BE2C (cell line): ENCODE measurements at regions not wholly inside any gene's neighbourhood (a gene's known extent, or its start where the extent isn't known, plus 50 kb on each side); places are given as distances from the start of the nearest gene placed in this dataset.

Source experiments
- DNase-seq: peaks from one replicate; pipeline ENCODE4 v3.0.0-alpha.2; 2020
- H3K27me3 ChIP-seq: fragments of 250-450 bp; sonication (Bioruptor Pico); 2 replicates; pipeline ENCODE4 v1.5.1; 2020; ENCODE audit warnings: mild to moderate bottlenecking
- H3K36me3 ChIP-seq: fragments of 250-450 bp; sonication (Bioruptor Pico); 2 replicates; pipeline ENCODE4 v1.5.1; 2020; ENCODE audit warnings: mild to moderate bottlenecking
- H3K4me1 ChIP-seq: fragments of 250-450 bp; sonication (Bioruptor Pico); 2 replicates; pipeline ENCODE4 v1.5.1; 2020
- H3K4me3 ChIP-seq: 2 replicates; pipeline ENCODE4 v1.5.1; 2011; ENCODE audit warnings: low read depth, low read length
- H3K9me3 ChIP-seq: fragments of 250-450 bp; sonication (Bioruptor Pico); 2 replicates; pipeline ENCODE4 v1.5.1; 2020
- CTCF ChIP-seq: IDR thresholded peaks from 2 replicates; pipeline ENCODE4 v1.5.1; 2012; ENCODE audit warnings: mild to moderate bottlenecking, low read depth, low read length

GRCh38 chr6:47169785-47170616, 127.9 kb upstream of the ADGRF1 start:
- H3K4me1 ChIP-seq: no peaks in the 10 kb centered on the region

GRCh38 chr6:47168180-47168579, 126.0 kb upstream of the ADGRF1 start:
- no peak for DNase-seq
- Histone ChIP-seq H3K4me3 (no peak overlapping the region), H3K36me3 (no peaks in the 10 kb centered on the region), H3K4me1 (no peaks in the 10 kb centered on the region), H3K9me3 (no peaks in the 10 kb centered on the region), H3K27me3 (no peaks in the 10 kb centered on the region)
- TF ChIP-seq CTCF: no peak

More at GRCh38 chr6:47169785-47170616, 127.9 kb upstream of the ADGRF1 start:
- H3K36me3 ChIP-seq: no peaks in the 10 kb centered on the region
- no peak for TF ChIP-seq CTCF
- no peak overlapping the region for H3K4me3 ChIP-seq
- no peaks in the 10 kb centered on the region for H3K27me3 ChIP-seq
- no peak for DNase-seq
- no peaks in the 10 kb centered on the region for H3K9me3 ChIP-seq

GRCh38 chr6:47165918-47166317, 123.8 kb upstream of the ADGRF1 start:
- no peaks in the 10 kb centered on the region for H3K36me3 ChIP-seq
- H3K4me1 ChIP-seq: no peaks in the 10 kb centered on the region
- no peak for TF ChIP-seq CTCF
- H3K9me3 ChIP-seq: no peaks in the 10 kb centered on the region
- H3K4me3 ChIP-seq: no peak overlapping the region
- no peak for DNase-seq
- no peaks in the 10 kb centered on the region for H3K27me3 ChIP-seq

GRCh38 chr6:47164877-47165276, 122.7 kb upstream of the ADGRF1 start:
- H3K4me1 ChIP-seq: no peaks in the 10 kb centered on the region
- TF ChIP-seq CTCF: no peak

GRCh38 chr6:47163536-47163935, 121.4 kb upstream of the ADGRF1 start:
- Histone ChIP-seq H3K4me3 (no peak overlapping the region), H3K36me3 (no peaks in the 10 kb centered on the region), H3K9me3 (no peaks in the 10 kb centered on the region), H3K27me3 (no peaks in the 10 kb centered on the region), H3K4me1 (no peaks in the 10 kb centered on the region)
- no peak for TF ChIP-seq CTCF
- DNase-seq: no peak

More at GRCh38 chr6:47164877-47165276, 122.7 kb upstream of the ADGRF1 start:
- no peaks in the 10 kb centered on the region for H3K36me3 ChIP-seq
- H3K27me3 ChIP-seq: no peaks in the 10 kb centered on the region
- no peaks in the 10 kb centered on the region for H3K9me3 ChIP-seq
- no peak for DNase-seq
- no peak overlapping the region for H3K4me3 ChIP-seq

GRCh38 chr6:47162793-47163192, 120.7 kb upstream of the ADGRF1 start:
- H3K4me1 ChIP-seq: no peaks in the 10 kb centered on the region
- H3K36me3 ChIP-seq: no peaks in the 10 kb centered on the region
- no peak overlapping the region for H3K4me3 ChIP-seq
- no peak for TF ChIP-seq CTCF
- H3K9me3 ChIP-seq: no peaks in the 10 kb centered on the region
- no peak for DNase-seq
- H3K27me3 ChIP-seq: no peaks in the 10 kb centered on the region
